SK-N-SH treated with all-trans-retinoic acid at 6 μM for 48 hours (cell line): ENCODE measurements at regions not wholly inside any gene's neighbourhood (a gene's known extent, or its start where the extent isn't known, plus 50 kb on each side); places are given as distances from the start of the nearest gene placed in this dataset.

Source experiments
- ATAC-seq: fragments of 200-7000 bp; cut with Tn5 transposase; 3 replicates; pipeline ENCODE4 v1.9.1; 2020; ENCODE audit warnings: mild to moderate bottlenecking, moderate library complexity
- ARNTL ChIP-seq: fragments of 450-650 bp; formaldehyde crosslinking; IDR thresholded peaks from 2 replicates; pipeline ENCODE4 v1.5.0; 2020; ENCODE audit warnings: low read depth, mild to moderate bottlenecking, moderate library complexity, borderline replicate concordance
- CREB5 ChIP-seq: fragments of 250-450 bp; sonication (Bioruptor Pico); IDR thresholded peaks from 2 replicates; pipeline ENCODE4 v1.5.1; 2020; ENCODE audit warnings: low read depth, mild to moderate bottlenecking, moderate library complexity
- CSDC2 ChIP-seq: fragments of 250-450 bp; sonication (Bioruptor Pico); IDR thresholded peaks from 2 replicates; pipeline ENCODE4 v1.5.0; 2020; ENCODE audit warnings: mild to moderate bottlenecking, moderate library complexity
- CSRNP3 ChIP-seq: fragments of 250-450 bp; sonication (Bioruptor Pico); IDR thresholded peaks from 2 replicates; pipeline ENCODE4 v1.5.1; 2021; ENCODE audit warnings: mild to moderate bottlenecking, moderate library complexity
- ESRRG ChIP-seq: fragments of 250-450 bp; sonication (Bioruptor Pico); IDR thresholded peaks from 2 replicates; pipeline ENCODE4 v1.6.1; 2021; ENCODE audit warnings: mild to moderate bottlenecking
- ISL1 ChIP-seq: fragments of 250-450 bp; sonication (Bioruptor Pico); IDR thresholded peaks from 2 replicates; pipeline ENCODE4 v2.1.2; 2022; ENCODE audit warnings: mild to moderate bottlenecking, moderate library complexity
- PATZ1 ChIP-seq: fragments of 250-450 bp; sonication (Bioruptor Pico); IDR thresholded peaks from 2 replicates; pipeline ENCODE4 v1.8.0; 2020; ENCODE audit warnings: mild to moderate bottlenecking, moderate library complexity, borderline replicate concordance
- SNAI2 ChIP-seq: fragments of 250-450 bp; sonication (Bioruptor Pico); IDR thresholded peaks from 2 replicates; pipeline ENCODE4 v1.5.0; 2020; ENCODE audit warnings: mild to moderate bottlenecking, moderate library complexity
- TCF4 ChIP-seq: fragments of 250-450 bp; sonication (Bioruptor Pico); IDR thresholded peaks from 2 replicates; pipeline ENCODE4 v1.8.0; 2021; ENCODE audit warnings: mild to moderate bottlenecking, moderate library complexity, borderline replicate concordance
- TOX ChIP-seq: fragments of 250-450 bp; sonication (Bioruptor Pico); IDR thresholded peaks from 2 replicates; pipeline ENCODE4 v1.8.0; 2021; ENCODE audit warnings: mild to moderate bottlenecking, moderate library complexity, borderline replicate concordance
- TSHZ2 ChIP-seq: fragments of 250-450 bp; sonication (Bioruptor Pico); IDR thresholded peaks from 2 replicates; pipeline ENCODE4 v1.5.0; 2020; ENCODE audit warnings: mild to moderate bottlenecking, moderate library complexity
- ZC3H10 ChIP-seq: fragments of 250-450 bp; sonication (Bioruptor Pico); IDR thresholded peaks from 2 replicates; pipeline ENCODE4 v1.5.1; 2021; ENCODE audit warnings: mild to moderate bottlenecking, moderate library complexity
- ZFP3 ChIP-seq: fragments of 250-450 bp; sonication (Bioruptor Pico); IDR thresholded peaks from 2 replicates; pipeline ENCODE4 v1.5.0; 2020; ENCODE audit warnings: mild to moderate bottlenecking, moderate library complexity
- ZNF70 ChIP-seq: fragments of 450-650 bp; formaldehyde crosslinking; IDR thresholded peaks from 2 replicates; pipeline ENCODE4 v1.5.0; 2020; ENCODE audit warnings: mild to moderate bottlenecking, moderate library complexity
- ZNF8 ChIP-seq: fragments of 450-650 bp; formaldehyde crosslinking; IDR thresholded peaks from 2 replicates; pipeline ENCODE4 v1.5.0; 2020; ENCODE audit warnings: mild to moderate bottlenecking, moderate library complexity

GRCh38 chr14:87111741-87112140, 881.2 kb downstream of the GALC start (continued):
- TF ChIP-seq PATZ1 (CRISPR knock-in tag), result no peak
- no peak for TF ChIP-seq TSHZ2 (CRISPR knock-in tag)
- no peak for TF ChIP-seq ARNTL (CRISPR knock-in tag)
- no peak for TF ChIP-seq TCF4 (CRISPR knock-in tag)
- no peak for TF ChIP-seq ZC3H10
- no peak for TF ChIP-seq ISL1

- TF ChIP-seq TSHZ2 (CRISPR knock-in tag) (no peak), ARNTL (CRISPR knock-in tag) (no peak), ESRRG (CRISPR knock-in tag) (no peak), SNAI2 (CRISPR knock-in tag) (no peak), ZFP3 (CRISPR knock-in tag) (no peak)
- ATAC-seq, result no peak
These were observed 881.9 kb downstream of the GALC start for GRCh38 chr14:87111126-87111525.

GRCh38 chr14:87109271-87109670, 883.7 kb downstream of the GALC start:
- TF ChIP-seq ZNF70 (CRISPR knock-in tag), result no peak
- no peak for TF ChIP-seq CSRNP3 (CRISPR knock-in tag)
- no peak for TF ChIP-seq CREB5 (CRISPR knock-in tag)
- no peak for TF ChIP-seq CSDC2 (CRISPR knock-in tag)
- TF ChIP-seq ZFP3 (CRISPR knock-in tag), result no peak
- TF ChIP-seq ESRRG (CRISPR knock-in tag), result no peak
- no peak for TF ChIP-seq TOX (CRISPR knock-in tag)
- TF ChIP-seq SNAI2 (CRISPR knock-in tag), result no peak
- TF ChIP-seq ZNF8 (CRISPR knock-in tag), result no peak
- no peak for TF ChIP-seq TCF4 (CRISPR knock-in tag)
- ATAC-seq, result no peak

- TF ChIP-seq ISL1, result no peak
- TF ChIP-seq CREB5 (CRISPR knock-in tag), result no peak
- no peak for ATAC-seq
These were observed 884.3 kb downstream of the GALC start for GRCh38 chr14:87108726-87109125.
